ENCODE measurements at regions not wholly inside any gene's neighbourhood (a gene's known extent, or its start where the extent isn't known, plus 50 kb on each side); places are given as distances from the start of the nearest gene placed in this dataset.

DNA sequence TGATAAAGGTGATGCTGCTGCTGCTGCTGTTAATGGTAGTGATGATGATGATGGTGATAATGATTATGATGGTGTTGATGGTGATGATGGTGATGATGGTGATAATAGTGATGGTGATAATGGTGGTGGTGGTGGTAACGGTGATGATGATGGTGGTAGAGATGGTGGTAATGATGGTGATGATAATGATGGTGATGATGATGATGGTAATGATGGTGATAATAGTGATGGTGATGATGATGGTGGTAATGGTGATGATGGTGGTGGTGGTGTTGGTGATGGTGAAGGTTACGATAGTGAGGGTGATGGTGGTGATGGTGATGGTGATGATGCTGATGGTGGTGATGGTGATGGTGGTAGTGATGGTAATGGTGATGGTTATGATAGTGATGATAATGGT lies 132.3 kb downstream of the TFAP2C start:
- Histone ChIP-seq H3K4me3 (no peak overlapping the region), H3K36me3 (no peaks in the 10 kb centered on the region), H3K4me1 (no peaks in the 10 kb centered on the region), H3K27me3 (no peaks in the 10 kb centered on the region), H3K27ac (no peak overlapping the region), H3K9me3 (no peaks in the 10 kb centered on the region)
- no peak for DNase-seq
- intact Hi-C loops (cut with DNase I) = no loop called here
- 88% methylated on average over 2 of the region's 2 CpGs for WGBS (ENCODE audit: insufficient coverage, low coverage, low lambda C conversion rate, missing lambda C conversion rate)
- TF ChIP-seq POLR2A (IDR thresholded peaks at IDR 0.05) = no peak
- TF ChIP-seq, protein P1, sequence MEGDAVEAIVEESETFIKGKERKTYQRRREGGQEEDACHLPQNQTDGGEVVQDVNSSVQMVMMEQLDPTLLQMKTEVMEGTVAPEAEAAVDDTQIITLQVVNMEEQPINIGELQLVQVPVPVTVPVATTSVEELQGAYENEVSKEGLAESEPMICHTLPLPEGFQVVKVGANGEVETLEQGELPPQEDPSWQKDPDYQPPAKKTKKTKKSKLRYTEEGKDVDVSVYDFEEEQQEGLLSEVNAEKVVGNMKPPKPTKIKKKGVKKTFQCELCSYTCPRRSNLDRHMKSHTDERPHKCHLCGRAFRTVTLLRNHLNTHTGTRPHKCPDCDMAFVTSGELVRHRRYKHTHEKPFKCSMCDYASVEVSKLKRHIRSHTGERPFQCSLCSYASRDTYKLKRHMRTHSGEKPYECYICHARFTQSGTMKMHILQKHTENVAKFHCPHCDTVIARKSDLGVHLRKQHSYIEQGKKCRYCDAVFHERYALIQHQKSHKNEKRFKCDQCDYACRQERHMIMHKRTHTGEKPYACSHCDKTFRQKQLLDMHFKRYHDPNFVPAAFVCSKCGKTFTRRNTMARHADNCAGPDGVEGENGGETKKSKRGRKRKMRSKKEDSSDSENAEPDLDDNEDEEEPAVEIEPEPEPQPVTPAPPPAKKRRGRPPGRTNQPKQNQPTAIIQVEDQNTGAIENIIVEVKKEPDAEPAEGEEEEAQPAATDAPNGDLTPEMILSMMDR (IDR thresholded peaks at IDR 0.05) = no peak
- ATAC-seq = no peak

DNA sequence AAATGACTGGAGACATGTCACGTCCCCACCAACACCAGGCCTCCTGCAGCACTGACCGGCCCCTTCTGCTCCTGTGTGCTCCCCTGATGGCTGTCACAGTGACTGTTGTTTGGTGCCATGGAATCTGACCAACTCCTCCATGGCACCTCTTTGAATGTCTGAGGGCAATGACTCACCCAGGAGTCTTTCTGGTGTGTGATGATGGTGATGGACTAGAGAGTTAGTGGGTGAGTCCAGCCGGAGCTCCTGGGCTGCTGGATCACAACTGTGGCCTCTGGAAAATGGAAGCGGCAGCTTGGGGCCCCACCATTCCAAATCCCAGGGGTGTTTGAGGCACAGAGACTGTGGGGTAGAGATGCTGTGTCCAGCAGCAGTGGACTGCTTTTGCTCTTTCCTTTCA lies 133.3 kb downstream of the TFAP2C start:
- Histone ChIP-seq H3K36me3 (no peaks in the 10 kb centered on the region), H3K4me3 (no peak overlapping the region), H3K9me3 (no peaks in the 10 kb centered on the region), H3K4me1 (no peaks in the 10 kb centered on the region), H3K27ac (no peak overlapping the region), H3K27me3 (no peaks in the 10 kb centered on the region)
- intact Hi-C loops (cut with DNase I) = no loop called here
- TF ChIP-seq, protein P1 (IDR thresholded peaks at IDR 0.05) = no peak
- no peak for TF ChIP-seq POLR2A (IDR thresholded peaks at IDR 0.05)
- WGBS (ENCODE audit: insufficient coverage, low coverage, low lambda C conversion rate, missing lambda C conversion rate) = 83% methylated on average over 2 of the region's 4 CpGs
- DNase-seq = no peak
- no peak for ATAC-seq

DNA sequence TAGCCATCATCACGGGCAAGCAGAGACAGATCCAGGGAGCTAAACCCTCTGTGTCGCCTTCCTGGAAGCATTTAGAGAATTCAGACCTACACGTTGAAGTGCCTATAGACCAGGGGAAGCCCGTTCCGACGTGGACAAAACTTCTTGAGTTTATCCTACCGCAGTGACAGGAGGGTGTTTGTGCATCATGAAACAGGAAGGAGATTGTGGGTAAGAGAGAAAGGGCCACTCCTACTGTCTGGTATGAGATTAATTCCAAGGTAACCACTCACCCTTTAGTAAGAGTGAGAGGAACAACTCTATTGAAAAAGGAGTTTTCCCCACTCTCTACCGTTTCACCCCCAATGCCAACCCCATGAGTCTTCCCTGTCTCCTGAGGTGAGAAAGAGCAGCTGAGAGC lies 133.7 kb downstream of the TFAP2C start:
- no peaks in the 10 kb centered on the region for H3K27me3 ChIP-seq
- intact Hi-C loops (cut with DNase I) = no loop called here
- no peaks in the 10 kb centered on the region for H3K4me1 ChIP-seq
- 80% methylated on average over 8 of the region's 8 CpGs for WGBS (ENCODE audit: insufficient coverage, low coverage, low lambda C conversion rate, missing lambda C conversion rate)
- no peaks in the 10 kb centered on the region for H3K36me3 ChIP-seq
- TF ChIP-seq, protein P1 (IDR thresholded peaks at IDR 0.05) = no peak
- no peak for TF ChIP-seq POLR2A (IDR thresholded peaks at IDR 0.05)
- no peaks in the 10 kb centered on the region for H3K9me3 ChIP-seq
- DNase-seq (no peak), ATAC-seq (no peak)
- no peak overlapping the region for H3K27ac ChIP-seq
- no peak overlapping the region for H3K4me3 ChIP-seq

DNA sequence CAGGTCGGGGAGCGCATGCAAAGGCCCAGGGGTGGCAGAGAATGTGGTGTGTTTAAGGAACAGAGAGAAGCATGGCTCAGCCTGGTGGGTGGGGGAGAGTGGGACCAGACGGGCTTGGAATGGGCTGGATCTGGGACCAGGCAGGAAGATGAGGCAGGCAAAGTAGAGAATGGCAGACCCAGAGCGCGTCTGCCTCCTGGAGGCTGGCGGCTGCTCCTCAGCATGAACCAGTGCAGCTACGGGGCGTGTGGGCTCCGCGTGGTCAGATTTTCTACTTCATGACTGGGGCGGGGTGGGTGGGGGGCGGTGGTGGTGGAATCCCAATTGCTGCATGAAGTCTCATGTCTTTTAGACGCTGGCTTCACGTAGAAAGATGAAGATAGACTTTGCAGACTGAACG lies 135.6 kb downstream of the TFAP2C start:
- no peak for DNase-seq
- Histone ChIP-seq H3K9me3 (no peaks in the 10 kb centered on the region), H3K27me3 (no peaks in the 10 kb centered on the region), H3K36me3 (no peaks in the 10 kb centered on the region), H3K4me1 (no peaks in the 10 kb centered on the region), H3K4me3 (no peak overlapping the region), H3K27ac (no peak overlapping the region)
- no peak for ATAC-seq
- TF ChIP-seq, protein P1 (IDR thresholded peaks at IDR 0.05) = no peak
- TF ChIP-seq POLR2A (IDR thresholded peaks at IDR 0.05) = no peak
- 87% methylated on average over 6 of the region's 15 CpGs for WGBS (ENCODE audit: insufficient coverage, low coverage, low lambda C conversion rate, missing lambda C conversion rate)
- intact Hi-C loops (cut with DNase I) = no loop called here

Data from right lobe of liver (tissue), 6 donors.